KMS-11 (cell line): ENCODE measurements at regions not wholly inside any gene's neighbourhood (a gene's known extent, or its start where the extent isn't known, plus 50 kb on each side); places are given as distances from the start of the nearest gene placed in this dataset.

Experiments used
- H2AFZ ChIP-seq: fragments of 200-600 bp; sonication (generic); 2 replicates; pipeline ENCODE4 v1.6.1; 2016; ENCODE audit warnings: antibody characterized with exemption, mixed run types, low read depth
- H3K27ac ChIP-seq: fragments of 200-600 bp; sonication (generic); 2 replicates; pipeline ENCODE4 v1.6.1; 2016; ENCODE audit warnings: mild to moderate bottlenecking, mixed run types
- H3K27me3 ChIP-seq: fragments of 200-600 bp; sonication (generic); 2 replicates; pipeline ENCODE4 v1.6.1; 2017; ENCODE audit warnings: mild to moderate bottlenecking, low read depth, mixed run types, moderate library complexity; ENCODE audit not compliant: insufficient read depth
- H3K36me3 ChIP-seq: fragments of 200-600 bp; sonication (generic); 2 replicates; pipeline ENCODE4 v1.6.1; 2017; ENCODE audit warnings: mild to moderate bottlenecking, mixed run types; ENCODE audit not compliant: insufficient read depth
- H3K4me1 ChIP-seq: fragments of 200-600 bp; sonication (generic); 2 replicates; pipeline ENCODE4 v1.6.1; 2016; ENCODE audit warnings: mild to moderate bottlenecking, low read depth, mixed run types; ENCODE audit not compliant: poor library complexity, severe bottlenecking
- H3K4me2 ChIP-seq: fragments of 200-600 bp; sonication (generic); 2 replicates; pipeline ENCODE4 v1.7.0; 2016; ENCODE audit warnings: mild to moderate bottlenecking, mixed run types
- H3K4me3 ChIP-seq: fragments of 200-600 bp; sonication (generic); IDR thresholded peaks from 2 replicates; pipeline ENCODE4 v1.6.1; 2017; ENCODE audit warnings: low read depth, low read length, mixed read lengths; ENCODE audit not compliant: insufficient read depth
- H3K79me2 ChIP-seq: fragments of 200-600 bp; sonication (generic); 2 replicates; pipeline ENCODE4 v1.6.1; 2016; ENCODE audit warnings: low read depth, mixed run types; ENCODE audit not compliant: insufficient read depth
- H3K9ac ChIP-seq: fragments of 200-600 bp; sonication (generic); 2 replicates; pipeline ENCODE4 v1.6.1; 2016; ENCODE audit warnings: mild to moderate bottlenecking, mixed run types
- H4K20me1 ChIP-seq: fragments of 200-600 bp; sonication (generic); 2 replicates; pipeline ENCODE4 v1.6.1; 2016; ENCODE audit warnings: mild to moderate bottlenecking, mixed run types; ENCODE audit not compliant: insufficient read depth
- CTCF ChIP-seq: fragments of 200-600 bp; sonication (generic); conservative IDR thresholded peaks from 2 replicates; pipeline ENCODE4 v1.6.1; 2017; ENCODE audit warnings: low read depth, mild to moderate bottlenecking, antibody characterized with exemption, low read length, moderate library complexity, mixed read lengths

GRCh38 chr1:81174052-81174451 is 626.7 kb upstream of the ADGRL2 start:
- no peak overlapping the region for H2AFZ ChIP-seq

GRCh38 chr1:81172483-81172882 is 628.3 kb upstream of the ADGRL2 start:
- H4K20me1 ChIP-seq, result no peaks in the 10 kb centered on the region
- H2AFZ ChIP-seq, result no peak overlapping the region
- no peak for TF ChIP-seq CTCF

More at GRCh38 chr1:81174052-81174451, 626.7 kb upstream of the ADGRL2 start:
- Histone ChIP-seq H4K20me1 (no peaks in the 10 kb centered on the region), H3K79me2 (no peaks in the 10 kb centered on the region), H3K27me3 (no peaks in the 10 kb centered on the region), H3K36me3 (no peaks in the 10 kb centered on the region), H3K4me2 (no peak overlapping the region), H3K4me3 (no peak overlapping the region), H3K9ac (no peak overlapping the region), H3K27ac (no peak overlapping the region), H3K4me1 (no peaks in the 10 kb centered on the region)
- TF ChIP-seq CTCF, result no peak

GRCh38 chr1:81170721-81171120 is 630.0 kb upstream of the ADGRL2 start:
- H4K20me1 ChIP-seq, result no peaks in the 10 kb centered on the region
- no peak overlapping the region for H3K4me2 ChIP-seq
- H2AFZ ChIP-seq, result no peak overlapping the region
- H3K27ac ChIP-seq, result no peak overlapping the region
- H3K4me3 ChIP-seq, result no peak overlapping the region
- H3K9ac ChIP-seq, result no peak overlapping the region
- H3K27me3 ChIP-seq, result no peaks in the 10 kb centered on the region
- TF ChIP-seq CTCF, result no peak
- H3K79me2 ChIP-seq, result no peaks in the 10 kb centered on the region
- H3K4me1 ChIP-seq, result no peaks in the 10 kb centered on the region
- H3K36me3 ChIP-seq, result no peaks in the 10 kb centered on the region

More at GRCh38 chr1:81172483-81172882, 628.3 kb upstream of the ADGRL2 start:
- no peak overlapping the region for H3K9ac ChIP-seq
- no peak overlapping the region for H3K27ac ChIP-seq
- no peaks in the 10 kb centered on the region for H3K27me3 ChIP-seq
- no peaks in the 10 kb centered on the region for H3K4me1 ChIP-seq
- H3K4me2 ChIP-seq, result no peak overlapping the region
- no peaks in the 10 kb centered on the region for H3K79me2 ChIP-seq
- no peak overlapping the region for H3K4me3 ChIP-seq
- no peaks in the 10 kb centered on the region for H3K36me3 ChIP-seq

GRCh38 chr1:81165963-81166362 is 634.8 kb upstream of the ADGRL2 start:
- no peak overlapping the region for H3K27ac ChIP-seq
- H3K4me3 ChIP-seq, result no peak overlapping the region
- H3K36me3 ChIP-seq, result no peaks in the 10 kb centered on the region
- no peak overlapping the region for H2AFZ ChIP-seq
- H3K4me2 ChIP-seq, result no peak overlapping the region
- H3K4me1 ChIP-seq, result no peaks in the 10 kb centered on the region
- TF ChIP-seq CTCF, result no peak
- H3K27me3 ChIP-seq, result no peaks in the 10 kb centered on the region
- no peaks in the 10 kb centered on the region for H4K20me1 ChIP-seq
- H3K9ac ChIP-seq, result no peak overlapping the region
- H3K79me2 ChIP-seq, result no peaks in the 10 kb centered on the region
